IMR-90 (cell line): ENCODE measurements at regions not wholly inside any gene's neighbourhood (a gene's known extent, or its start where the extent isn't known, plus 50 kb on each side); places are given as distances from the start of the nearest gene placed in this dataset.

ENCODE experiments used
- ATAC-seq: fragments of 200-7000 bp; cut with Tn5 transposase; 2 replicates; pipeline ENCODE4 v1.9.1; 2020; ENCODE audit warnings: low read depth, mild to moderate bottlenecking, moderate library complexity
- BruUV-seq: library from RNA; stranded (reverse); fragments of 400-500 nt; replicated peaks from 2 replicates; lab custom pipeline; 2021; lab: Mats Ljungman, UMichigan
- CTCF ChIA-PET: fragments of 300-600 bp; formaldehyde crosslinking; extraction: SDS; loops from one replicate; lab custom pipeline; 2021; ENCODE audit warnings: antibody characterized with exemption; lab: Yijun Ruan, JAX
- POLR2A ChIA-PET: fragments of 300-600 bp; sonication (Branson Sonifier 250); formaldehyde crosslinking; loops from one replicate; lab custom pipeline; 2022; ENCODE audit warnings: antibody characterized with exemption; ENCODE audit not compliant: unreplicated experiment; lab: Charles Lee
- DNase-seq: peaks from one replicate; pipeline ENCODE4 v3.0.0; 2013
- H2AFZ ChIP-seq: replicated peaks from 2 replicates; pipeline ENCODE3; 2013; ENCODE audit warnings: low read length, mild to moderate bottlenecking; ENCODE audit not compliant: poor library complexity
- H2AK5ac ChIP-seq: 2 replicates; pipeline ENCODE4 v1.6.1; 2013; ENCODE audit warnings: low read depth, low read length, inconsistent platforms
- H2AK9ac ChIP-seq: replicated peaks from 2 replicates; pipeline ENCODE3; 2013; ENCODE audit warnings: mild to moderate bottlenecking, low read depth, low read length, moderate library complexity; ENCODE audit not compliant: poor library complexity
- H2BK120ac ChIP-seq: 2 replicates; pipeline ENCODE4 v1.6.1; 2013; ENCODE audit warnings: low read depth, low read length, inconsistent platforms
- H2BK15ac ChIP-seq: 3 replicates; pipeline ENCODE4 v1.6.1; 2013; ENCODE audit warnings: low read depth, low read length, inconsistent platforms
- H2BK20ac ChIP-seq: 2 replicates; pipeline ENCODE4 v1.6.1; 2013; ENCODE audit warnings: low read depth, mild to moderate bottlenecking, inconsistent platforms, low read length, moderate library complexity
- H2BK5ac ChIP-seq: 2 replicates; pipeline ENCODE4 v1.6.1; 2013; ENCODE audit warnings: mild to moderate bottlenecking, low read depth, low read length, inconsistent platforms; ENCODE audit not compliant: poor library complexity, severe bottlenecking
- H3K14ac ChIP-seq: replicated peaks from 2 replicates; pipeline ENCODE4 v1.6.1; 2013; ENCODE audit warnings: low read depth, low read length, inconsistent platforms
- H3K18ac ChIP-seq: 2 replicates; pipeline ENCODE4 v1.6.1; 2013; ENCODE audit warnings: low read depth, low read length, control low read depth
- H3K23ac ChIP-seq: 2 replicates; pipeline ENCODE4 v1.6.1; 2013; ENCODE audit warnings: low read depth, low read length, inconsistent platforms
- H3K27ac ChIP-seq: 2 replicates; pipeline ENCODE4 v1.5.1; 2013; ENCODE audit warnings: mild to moderate bottlenecking, control low read depth, low read length; ENCODE audit not compliant: insufficient read depth
- H3K27me3 ChIP-seq: 2 replicates; pipeline ENCODE4 v1.6.1; 2013; ENCODE audit warnings: low read length; ENCODE audit not compliant: control insufficient read depth, insufficient read depth
- H3K36me3 ChIP-seq: 2 replicates; pipeline ENCODE4 v1.6.1; 2013; ENCODE audit warnings: low read length, mixed read lengths; ENCODE audit not compliant: control insufficient read depth, insufficient read depth
- H3K4ac ChIP-seq: 2 replicates; pipeline ENCODE4 v1.6.1; 2013; ENCODE audit warnings: low read depth, low read length, inconsistent platforms
- H3K4me1 ChIP-seq: 2 replicates; pipeline ENCODE4 v1.6.1; 2013; ENCODE audit warnings: low read length, mixed read lengths; ENCODE audit not compliant: control insufficient read depth, insufficient read depth
- H3K4me2 ChIP-seq: 2 replicates; pipeline ENCODE4 v1.6.1; 2013; ENCODE audit warnings: low read depth, mild to moderate bottlenecking, control low read depth, low read length, moderate library complexity
- H3K4me3 ChIP-seq: 2 replicates; pipeline ENCODE4 v1.5.1; 2013; ENCODE audit warnings: low read depth, mild to moderate bottlenecking, control low read depth, low read length, moderate library complexity; ENCODE audit not compliant: insufficient read depth
- H3K56ac ChIP-seq: 2 replicates; pipeline ENCODE4 v1.6.1; 2013; ENCODE audit warnings: low read length, inconsistent platforms; ENCODE audit not compliant: insufficient read depth; ENCODE audit errors: extremely low read depth
- H3K79me1 ChIP-seq, 2 experiments: 2 replicates each; pipeline ENCODE4 v1.6.1; 2013; ENCODE audit warnings: low read length in 2 of 2, inconsistent platforms in 1 of 2, low read depth in 1 of 2
- H3K9ac ChIP-seq: 2 replicates; pipeline ENCODE4 v1.6.1; 2013; ENCODE audit warnings: low read depth, low read length, control low read depth
- H3K9me1 ChIP-seq: 2 replicates; pipeline ENCODE4 v1.6.1; 2013; ENCODE audit warnings: low read length, inconsistent platforms; ENCODE audit not compliant: insufficient read depth
- H3K9me3 ChIP-seq: 2 replicates; pipeline ENCODE4 v1.6.1; 2013; ENCODE audit warnings: low read length; ENCODE audit not compliant: control insufficient read depth, insufficient read depth
- H4K20me1 ChIP-seq: 2 replicates; pipeline ENCODE4 v1.6.1; 2013; ENCODE audit warnings: low read length, inconsistent platforms; ENCODE audit not compliant: insufficient read depth
- H4K5ac ChIP-seq: 2 replicates; pipeline ENCODE4 v1.6.1; 2013; ENCODE audit warnings: mild to moderate bottlenecking, low read depth, low read length, control low read depth
- H4K8ac ChIP-seq, 2 experiments: 2 replicates each; pipeline ENCODE4 v1.6.1; 2013; ENCODE audit warnings: low read depth in 2 of 2, low read length in 2 of 2, control low read depth in 1 of 2, inconsistent platforms in 1 of 2
- H4K91ac ChIP-seq: 2 replicates; pipeline ENCODE4 v1.6.1; 2013; ENCODE audit warnings: low read depth, low read length, inconsistent platforms; ENCODE audit not compliant: insufficient read depth
- BHLHE40 ChIP-seq: fragments of 150-350 bp; IDR thresholded peaks from 2 replicates; pipeline ENCODE4 v1.6.1; 2016; ENCODE audit warnings: mild to moderate bottlenecking, low read depth, low read length
- CEBPB ChIP-seq: IDR thresholded peaks from 2 replicates; pipeline ENCODE4 v1.6.1; 2012; ENCODE audit warnings: low read depth, low read length, improper control_type of control experiment
- CHD1 ChIP-seq: IDR thresholded peaks from 2 replicates; pipeline ENCODE4 v1.6.1; 2012; ENCODE audit warnings: low read depth, low read length, improper control_type of control experiment
- FOS ChIP-seq: fragments of 150-350 bp; IDR thresholded peaks from 2 replicates; pipeline ENCODE4 v1.6.1; 2016; ENCODE audit warnings: low read depth, low read length
- MAFK ChIP-seq: IDR thresholded peaks from 2 replicates; pipeline ENCODE4 v1.6.1; 2012; ENCODE audit warnings: low read depth, low read length, improper control_type of control experiment
- MAZ ChIP-seq: IDR thresholded peaks from 2 replicates; pipeline ENCODE4 v1.6.1; 2012; ENCODE audit warnings: low read depth, mild to moderate bottlenecking, low read length, improper control_type of control experiment, moderate library complexity, borderline replicate concordance
- NFE2L2 ChIP-seq: fragments of 150-350 bp; IDR thresholded peaks from 2 replicates; pipeline ENCODE4 v1.6.1; 2016; ENCODE audit warnings: low read depth, mild to moderate bottlenecking, low read length
- POLR2A ChIP-seq: IDR thresholded peaks from 2 replicates; pipeline ENCODE4 v1.6.1; 2012; ENCODE audit warnings: mild to moderate bottlenecking, low read depth, low read length
- RAD21 ChIP-seq: IDR thresholded peaks from 2 replicates; pipeline ENCODE4 v1.6.1; 2012; ENCODE audit warnings: low read length, improper control_type of control experiment
- RCOR1 ChIP-seq: IDR thresholded peaks from 2 replicates; pipeline ENCODE4 v1.6.1; 2012; ENCODE audit warnings: mild to moderate bottlenecking, low read length, improper control_type of control experiment; ENCODE audit not compliant: insufficient replicate concordance
- RFX5 ChIP-seq: IDR thresholded peaks from 2 replicates; pipeline ENCODE4 v1.8.0; 2012; ENCODE audit warnings: low read depth, mild to moderate bottlenecking, low read length, moderate library complexity
- WGBS, 2 experiments: methylation state at CpG; one replicate each; pipeline versions ENCODE4 v1.1.5 to v1.1.7; 2013; ENCODE audit warnings: missing lambda C conversion rate in 2 of 2; ENCODE audit not compliant: insufficient read length in 1 of 2; ENCODE audit errors: extremely low coverage in 2 of 2; 5-methylcytosine and 5-hydroxymethylcytosine counted together
- dilution Hi-C: fragments of 300-500 bp; cut with HindIII; formaldehyde crosslinking; loops from one replicate; pipeline ENCODE4 v1.14.3; 2018; ENCODE audit warnings: low sequenced_read_pairs; ENCODE audit not compliant: unreplicated experiment
- in situ Hi-C: fragments of 300-500 bp; cut with MboI; formaldehyde crosslinking; loops from 3 replicates; pipeline ENCODE4 v1.14.3; 2019; ENCODE audit warnings: low sequenced_read_pairs, inconsistent platforms, mixed read lengths
- intact Hi-C: fragments of 100-400 bp; cut with micrococcal nuclease; formaldehyde crosslinking; loops from 2 replicates; pipeline ENCODE4 v1.10.0; 2022
- TF ChIP-seq, protein P1 (sequence below): fragments of 150-350 bp; IDR thresholded peaks from 2 replicates; pipeline ENCODE4 v1.6.1; 2016; ENCODE audit warnings: low read depth, mild to moderate bottlenecking, low read length, moderate library complexity, borderline replicate concordance
- TF ChIP-seq, protein P2 (sequence below): fragments of 150-350 bp; IDR thresholded peaks from 2 replicates; pipeline ENCODE4 v1.6.1; 2017; ENCODE audit warnings: mild to moderate bottlenecking, antibody characterized with exemption, low read length, low read depth
- TF ChIP-seq, protein P3 (sequence below): conservative IDR thresholded peaks from 2 replicates; pipeline ENCODE4 v1.5.1; 2012; ENCODE audit warnings: mild to moderate bottlenecking, low read depth, low read length, improper control_type of control experiment

DNA sequence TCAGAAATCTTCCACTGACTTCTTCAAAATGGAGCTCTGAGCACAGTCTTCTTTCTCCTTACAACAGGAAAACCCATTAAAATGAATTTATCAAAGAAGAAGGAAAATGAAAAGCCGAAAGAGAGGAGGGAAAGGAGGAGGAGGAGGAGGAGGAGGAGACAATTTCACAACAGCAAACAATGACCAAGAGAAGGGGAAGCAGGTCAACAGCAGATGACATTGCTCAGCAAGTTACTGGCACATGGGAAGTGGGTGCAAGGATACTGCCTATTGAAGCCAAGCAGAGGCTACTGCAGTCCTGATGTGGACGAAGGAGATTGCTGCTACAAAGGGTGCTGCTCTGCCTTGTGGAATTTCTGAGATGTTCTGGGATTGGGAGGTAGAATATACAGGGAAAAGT, 140.0 kb upstream of the FOXN2 start:
- dilution Hi-C loops (no loop called here), intact Hi-C loops (no loop called here), in situ Hi-C loops (no loop called here)
- H3K27ac ChIP-seq: no peak overlapping the region
- H3K14ac ChIP-seq: peak overlapping the region; percentile 94
- 0 out of 2 replicates have a peak overlapping the region, but pooled peaks have one; percentile 76 for H3K23ac ChIP-seq
- H2AK5ac ChIP-seq: peak overlapping the region; percentile 87; the same call in 1 of the 2 replicates
- no TSS peak for BruUV-seq
- no peak overlapping the region for H3K4me3 ChIP-seq
- H2AFZ ChIP-seq: peak overlapping the region; percentile 70
- H3K9me3 ChIP-seq: no peaks in the 10 kb centered on the region
- no peaks in the 10 kb centered on the region for H4K20me1 ChIP-seq
- no peak for TF ChIP-seq RFX5
- no peak for TF ChIP-seq POLR2A
- TF ChIP-seq, protein P1, sequence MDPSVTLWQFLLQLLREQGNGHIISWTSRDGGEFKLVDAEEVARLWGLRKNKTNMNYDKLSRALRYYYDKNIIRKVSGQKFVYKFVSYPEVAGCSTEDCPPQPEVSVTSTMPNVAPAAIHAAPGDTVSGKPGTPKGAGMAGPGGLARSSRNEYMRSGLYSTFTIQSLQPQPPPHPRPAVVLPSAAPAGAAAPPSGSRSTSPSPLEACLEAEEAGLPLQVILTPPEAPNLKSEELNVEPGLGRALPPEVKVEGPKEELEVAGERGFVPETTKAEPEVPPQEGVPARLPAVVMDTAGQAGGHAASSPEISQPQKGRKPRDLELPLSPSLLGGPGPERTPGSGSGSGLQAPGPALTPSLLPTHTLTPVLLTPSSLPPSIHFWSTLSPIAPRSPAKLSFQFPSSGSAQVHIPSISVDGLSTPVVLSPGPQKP: no peak
- TF ChIP-seq, protein P2, sequence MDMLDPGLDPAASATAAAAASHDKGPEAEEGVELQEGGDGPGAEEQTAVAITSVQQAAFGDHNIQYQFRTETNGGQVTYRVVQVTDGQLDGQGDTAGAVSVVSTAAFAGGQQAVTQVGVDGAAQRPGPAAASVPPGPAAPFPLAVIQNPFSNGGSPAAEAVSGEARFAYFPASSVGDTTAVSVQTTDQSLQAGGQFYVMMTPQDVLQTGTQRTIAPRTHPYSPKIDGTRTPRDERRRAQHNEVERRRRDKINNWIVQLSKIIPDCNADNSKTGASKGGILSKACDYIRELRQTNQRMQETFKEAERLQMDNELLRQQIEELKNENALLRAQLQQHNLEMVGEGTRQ: no peak
- TF ChIP-seq RAD21: no peak
- TF ChIP-seq MAZ: no peak
- TF ChIP-seq RCOR1: no peak
- no peak for TF ChIP-seq CEBPB
- TF ChIP-seq CHD1: no peak
- TF ChIP-seq NFE2L2: no peak
- TF ChIP-seq BHLHE40: no peak
- TF ChIP-seq FOS: no peak
- TF ChIP-seq MAFK: no peak
- TF ChIP-seq, protein P3, sequence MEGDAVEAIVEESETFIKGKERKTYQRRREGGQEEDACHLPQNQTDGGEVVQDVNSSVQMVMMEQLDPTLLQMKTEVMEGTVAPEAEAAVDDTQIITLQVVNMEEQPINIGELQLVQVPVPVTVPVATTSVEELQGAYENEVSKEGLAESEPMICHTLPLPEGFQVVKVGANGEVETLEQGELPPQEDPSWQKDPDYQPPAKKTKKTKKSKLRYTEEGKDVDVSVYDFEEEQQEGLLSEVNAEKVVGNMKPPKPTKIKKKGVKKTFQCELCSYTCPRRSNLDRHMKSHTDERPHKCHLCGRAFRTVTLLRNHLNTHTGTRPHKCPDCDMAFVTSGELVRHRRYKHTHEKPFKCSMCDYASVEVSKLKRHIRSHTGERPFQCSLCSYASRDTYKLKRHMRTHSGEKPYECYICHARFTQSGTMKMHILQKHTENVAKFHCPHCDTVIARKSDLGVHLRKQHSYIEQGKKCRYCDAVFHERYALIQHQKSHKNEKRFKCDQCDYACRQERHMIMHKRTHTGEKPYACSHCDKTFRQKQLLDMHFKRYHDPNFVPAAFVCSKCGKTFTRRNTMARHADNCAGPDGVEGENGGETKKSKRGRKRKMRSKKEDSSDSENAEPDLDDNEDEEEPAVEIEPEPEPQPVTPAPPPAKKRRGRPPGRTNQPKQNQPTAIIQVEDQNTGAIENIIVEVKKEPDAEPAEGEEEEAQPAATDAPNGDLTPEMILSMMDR: no peak
- H3K9me1 ChIP-seq: peaks cover 3% of the 10 kb centered on the region; the same call in 1 of the 2 replicates
- H3K36me3 ChIP-seq: no peaks in the 10 kb centered on the region
- no CpG with 5 or more reads among the region's 2 CpGs for WGBS, 2 experiments
- no peak for DNase-seq
- no peaks in the 10 kb centered on the region for H3K27me3 ChIP-seq
- H4K8ac ChIP-seq: peak overlapping the region in 1 of 2 experiments; percentile 74; a peak in 1 of 4 replicates
- peak overlapping the region; percentile 78; the same call in 2 of the 3 replicates for H2BK15ac ChIP-seq
- H2BK5ac ChIP-seq: peak overlapping the region; percentile 50
- H3K4me1 ChIP-seq: peaks cover 3% of the 10 kb centered on the region; the same call in 1 of the 2 replicates
- peak overlapping the region; percentile 0; the same call in 1 of the 2 replicates for H4K5ac ChIP-seq
- ATAC-seq: no peak
- H3K4me2 ChIP-seq: no peak overlapping the region
- peak overlapping the region; percentile 31 for H2AK9ac ChIP-seq
- no peaks in the 10 kb centered on the region for H3K79me1 ChIP-seq
- peak overlapping the region; percentile 85 for H3K4ac ChIP-seq
- H2BK20ac ChIP-seq: peak overlapping the region; percentile 89
- no peak overlapping the region for H3K56ac ChIP-seq
- peak overlapping the region; percentile 84 for H2BK120ac ChIP-seq
- H3K9ac ChIP-seq: no peak overlapping the region
- ChIA-PET CTCF (no interaction called here), POLR2A (no interaction called here)
- H3K18ac ChIP-seq: peak overlapping the region; percentile 13; the same call in 1 of the 2 replicates
- peak overlapping the region; percentile 86 for H4K91ac ChIP-seq
